NCI-H1436 (cell line): ENCODE measurements at regions not wholly inside any gene's neighbourhood (a gene's known extent, or its start where the extent isn't known, plus 50 kb on each side); places are given as distances from the start of the nearest gene placed in this dataset.
"Not testable (repeated sequence)": the region's sequence is repeated elsewhere in the genome, so short reads cannot be mapped to it uniquely, and the experiment has no call there.

Experiments used
- DNase-seq: peaks from one replicate; lab custom pipeline; 2025; lab: John Stamatoyannopoulos, UW

GRCh38 chr16:16879567-16880251, 500.8 kb downstream of the NPIPA7 start:
- DNase-seq: no peak

GRCh38 chr16:16881814-16882213, 502.9 kb downstream of the NPIPA7 start:
- DNase-seq: no peak

GRCh38 chr16:16882766-16883165, 503.8 kb downstream of the NPIPA7 start:
- DNase-seq: no peak

- no peak for DNase-seq
These were observed 505.5 kb downstream of the NPIPA7 start for GRCh38 chr16:16884451-16884850.

- DNase-seq: no peak
These were observed 508.3 kb downstream of the NPIPA7 start for GRCh38 chr16:16887193-16887592.

- DNase-seq: no peak
These were observed 512.0 kb downstream of the NPIPA7 start for GRCh38 chr16:16890964-16891363.

GRCh38 chr16:16904601-16905000, 525.7 kb downstream of the NPIPA7 start:
- no peak for DNase-seq

GRCh38 chr16:16905850-16906249, 526.9 kb downstream of the NPIPA7 start:
- no peak for DNase-seq

- no peak for DNase-seq
These were observed 528.1 kb downstream of the NPIPA7 start for GRCh38 chr16:16907089-16907488.

GRCh38 chr16:16908077-16908476, 529.1 kb downstream of the NPIPA7 start:
- DNase-seq: no peak

GRCh38 chr16:16909126-16909525, 530.2 kb downstream of the NPIPA7 start:
- DNase-seq: no peak

GRCh38 chr16:16910666-16911065, 531.7 kb downstream of the NPIPA7 start:
- no peak for DNase-seq

GRCh38 chr16:16915771-16916170, 536.8 kb downstream of the NPIPA7 start:
- DNase-seq: no peak

- DNase-seq: no peak
These were observed 538.3 kb downstream of the NPIPA7 start for GRCh38 chr16:16917191-16917785.

GRCh38 chr16:16923479-16923878, 544.5 kb downstream of the NPIPA7 start:
- peak; percentile 3 for DNase-seq

GRCh38 chr16:16924613-16925012, 545.7 kb downstream of the NPIPA7 start:
- no peak for DNase-seq

- DNase-seq: no peak
These were observed 545.3 kb downstream of the XYLT1 start for GRCh38 chr16:16925432-16925831.

GRCh38 chr16:16928532-16929109, 542.1 kb downstream of the XYLT1 start:
- no peak for DNase-seq

- DNase-seq: no peak
These were observed 540.3 kb downstream of the XYLT1 start for GRCh38 chr16:16930309-16931000.

GRCh38 chr16:16933861-16934260, 536.9 kb downstream of the XYLT1 start:
- no peak for DNase-seq

GRCh38 chr16:16934660-16935059, 536.1 kb downstream of the XYLT1 start:
- no peak for DNase-seq

GRCh38 chr16:16935909-16936308, 534.9 kb downstream of the XYLT1 start:
- DNase-seq: not testable (repeated sequence)

GRCh38 chr16:16937576-16937975, 533.2 kb downstream of the XYLT1 start:
- DNase-seq: no peak
